SU-DHL-6 (cell line): ENCODE measurements at regions not wholly inside any gene's neighbourhood (a gene's known extent, or its start where the extent isn't known, plus 50 kb on each side); places are given as distances from the start of the nearest gene placed in this dataset.

Experiments used
- H2AFZ ChIP-seq: fragments of 200-600 bp; sonication (generic); 2 replicates; pipeline ENCODE4 v1.6.1; 2014; ENCODE audit warnings: low read depth, mild to moderate bottlenecking, moderate library complexity, mixed read lengths, antibody characterized with exemption, low read length; ENCODE audit not compliant: severe bottlenecking
- H3F3A ChIP-seq: fragments of 200-600 bp; shearing (Covaris generic); 2 replicates; pipeline ENCODE4 v1.6.0; 2016; ENCODE audit warnings: antibody characterized with exemption, mild to moderate bottlenecking; ENCODE audit not compliant: insufficient read depth
- H3K27ac ChIP-seq: fragments of 200-600 bp; sonication (generic); 2 replicates; pipeline ENCODE4 v1.5.1; 2016; ENCODE audit warnings: low read depth, mild to moderate bottlenecking, low read length, moderate library complexity, mixed read lengths
- H3K27me3 ChIP-seq: fragments of 200-600 bp; sonication (generic), shearing (Covaris generic); 2 replicates; pipeline ENCODE4 v1.6.0; 2014; ENCODE audit warnings: mild to moderate bottlenecking, low read length
- H3K36me3 ChIP-seq: fragments of 200-600 bp; sonication (generic); 2 replicates; pipeline ENCODE4 v1.6.1; 2014; ENCODE audit warnings: mild to moderate bottlenecking, low read length, mixed read lengths
- H3K4me2 ChIP-seq: fragments of 300-600, 200-600 bp; shearing (Covaris generic), sonication (generic); 2 replicates; pipeline ENCODE4 v1.6.0; 2014; ENCODE audit warnings: low read length, low read depth, mild to moderate bottlenecking; ENCODE audit not compliant: poor library complexity, severe bottlenecking
- H3K4me3 ChIP-seq: fragments of 200-600 bp; sonication (generic); 2 replicates; pipeline ENCODE4 v1.5.1; 2014; ENCODE audit warnings: antibody characterized with exemption, low read length, mild to moderate bottlenecking, mixed read lengths; ENCODE audit not compliant: insufficient read depth, poor library complexity, severe bottlenecking
- H3K79me2 ChIP-seq: fragments of 200-600 bp; sonication (generic); 2 replicates; pipeline ENCODE4 v1.6.1; 2014; ENCODE audit warnings: mild to moderate bottlenecking, low read length, moderate library complexity; ENCODE audit not compliant: insufficient read depth
- H3K9ac ChIP-seq: fragments of 200-600 bp; sonication (generic); 2 replicates; pipeline ENCODE4 v1.7.0; 2014; ENCODE audit warnings: mild to moderate bottlenecking, low read length
- H3K9me2 ChIP-seq: fragments of 200-600 bp; sonication (generic); replicated peaks from 2 replicates; pipeline ENCODE4 v1.6.1; 2014; ENCODE audit warnings: low read length; ENCODE audit not compliant: insufficient read depth
- H3K9me3 ChIP-seq: fragments of 200-600 bp; sonication (generic); 2 replicates; pipeline ENCODE4 v1.6.1; 2014; ENCODE audit warnings: low read length, mixed read lengths; ENCODE audit not compliant: insufficient read depth
- H4K20me1 ChIP-seq: fragments of 200-600 bp; sonication (generic); 2 replicates; pipeline ENCODE4 v1.6.1; 2014; ENCODE audit warnings: low read depth, mild to moderate bottlenecking, antibody characterized with exemption, low read length, moderate library complexity, mixed read lengths
- CTCF ChIP-seq: fragments of 200-600 bp; sonication (generic); IDR thresholded peaks from one replicate; pipeline ENCODE4 v1.5.1; 2017; ENCODE audit warnings: antibody characterized with exemption, mild to moderate bottlenecking, low read length, moderate library complexity; ENCODE audit not compliant: insufficient read depth, poor library complexity, severe bottlenecking
- EZH2phosphoT487 ChIP-seq: fragments of 200-600 bp; sonication (generic), shearing (Covaris generic); conservative IDR thresholded peaks from 2 replicates; pipeline ENCODE4 v1.6.1; 2018; ENCODE audit warnings: mild to moderate bottlenecking, antibody characterized with exemption, low read length, moderate library complexity, mixed read lengths

- Histone ChIP-seq H3K36me3 (no peaks in the 10 kb centered on the region), H4K20me1 (no peaks in the 10 kb centered on the region), H3K4me3 (no peak overlapping the region), H3K79me2 (no peaks in the 10 kb centered on the region), H3F3A (no peaks in the 10 kb centered on the region), H3K9me3 (no peaks in the 10 kb centered on the region), H3K27ac (no peak overlapping the region), H2AFZ (no peak overlapping the region), H3K9ac (no peak overlapping the region), H3K9me2 (no peaks in the 10 kb centered on the region), H3K4me2 (no peak overlapping the region), H3K27me3 (no peaks in the 10 kb centered on the region)
- TF ChIP-seq CTCF (no peak), EZH2phosphoT487 (no peak)
Measured at GRCh38 chr5:54799645-54800044, 185.7 kb downstream of the ESM1 start.

GRCh38 chr5:54795777-54796176, 189.6 kb downstream of the ESM1 start:
- no peaks in the 10 kb centered on the region for H3F3A ChIP-seq

GRCh38 chr5:54795284-54795683, 190.1 kb downstream of the ESM1 start:
- Histone ChIP-seq H3K27me3 (no peaks in the 10 kb centered on the region), H3K79me2 (no peaks in the 10 kb centered on the region), H3K27ac (no peak overlapping the region), H3F3A (no peaks in the 10 kb centered on the region), H3K4me2 (no peak overlapping the region), H4K20me1 (no peaks in the 10 kb centered on the region), H3K36me3 (no peaks in the 10 kb centered on the region), H3K4me3 (no peak overlapping the region), H3K9me2 (no peaks in the 10 kb centered on the region), H3K9ac (no peak overlapping the region), H3K9me3 (no peaks in the 10 kb centered on the region), H2AFZ (no peak overlapping the region)
- TF ChIP-seq CTCF: no peak
- no peak for TF ChIP-seq EZH2phosphoT487

More at GRCh38 chr5:54795777-54796176, 189.6 kb downstream of the ESM1 start:
- H3K36me3 ChIP-seq: no peaks in the 10 kb centered on the region
- no peak for TF ChIP-seq EZH2phosphoT487
- TF ChIP-seq CTCF: no peak
- no peaks in the 10 kb centered on the region for H3K9me3 ChIP-seq
- no peak overlapping the region for H3K4me3 ChIP-seq
- H4K20me1 ChIP-seq: no peaks in the 10 kb centered on the region
- no peak overlapping the region for H3K4me2 ChIP-seq
- no peak overlapping the region for H3K9ac ChIP-seq
- H3K27ac ChIP-seq: no peak overlapping the region
- no peak overlapping the region for H2AFZ ChIP-seq
- no peaks in the 10 kb centered on the region for H3K79me2 ChIP-seq
- no peaks in the 10 kb centered on the region for H3K9me2 ChIP-seq
- H3K27me3 ChIP-seq: no peaks in the 10 kb centered on the region
